HCT116 (cell line): ENCODE measurements at regions not wholly inside any gene's neighbourhood (a gene's known extent, or its start where the extent isn't known, plus 50 kb on each side); places are given as distances from the start of the nearest gene placed in this dataset.

Source experiments
- ATAC-seq: fragments of 200-7000 bp; cut with Tn5 transposase; 2 replicates; pipeline ENCODE4 v1.9.1; 2020; ENCODE audit warnings: mild to moderate bottlenecking, moderate library complexity
- BruUV-seq: library from RNA; stranded (reverse); fragments of 400-500 nt; replicated peaks from 2 replicates; lab custom pipeline; 2021; lab: Mats Ljungman, UMichigan
- CTCF ChIA-PET: fragments of 300-600 bp; sonication (Branson Sonifier 250); formaldehyde crosslinking; loops from one replicate; lab custom pipeline; 2021; ENCODE audit warnings: antibody characterized with exemption; lab: Charles Lee
- POLR2A ChIA-PET: fragments of 300-600, 350-600 bp; sonication (Branson Sonifier 250); formaldehyde crosslinking; loops from one replicate; lab custom pipeline; 2021; ENCODE audit warnings: antibody characterized with exemption; lab: Charles Lee
- RAD21 ChIA-PET, 2 experiments: fragments of 300-600 bp; sonication (Branson Sonifier 250); formaldehyde crosslinking; loops; one replicate each; lab custom pipeline; 2023; ENCODE audit warnings: low total read pairs in 2 of 2; ENCODE audit not compliant: uncharacterized antibody in 2 of 2, unreplicated experiment in 2 of 2, low non-redundant PET in 1 of 2; lab: Charles Lee
- DNase-seq: peaks from one replicate; pipeline ENCODE4 v3.0.0-alpha.2; 2010; ENCODE audit warnings: low read depth, low spot score
- H2AFZ ChIP-seq: fragments of 200-600 bp; shearing (Covaris generic), sonication (generic); 2 replicates; pipeline ENCODE4 v1.6.1; 2017; ENCODE audit warnings: low read depth, mixed run types, mixed read lengths, antibody characterized with exemption, low read length; ENCODE audit not compliant: poor library complexity, severe bottlenecking
- H3K27ac ChIP-seq: 2 replicates; pipeline ENCODE4 v1.5.1; 2012; ENCODE audit warnings: low read depth, low read length
- H3K27me3 ChIP-seq: fragments of 200-600 bp; sonication (generic); 2 replicates; pipeline ENCODE4 v1.6.1; 2016; ENCODE audit warnings: mixed run types, low read length, mixed read lengths; ENCODE audit not compliant: insufficient read depth
- H3K36me3 ChIP-seq, 2 experiments: fragments of 200-500 bp in 1 of 2; fragments of 200-600 bp in 1 of 2; sonication (Bioruptor generic) in 1 of 2; sonication (generic) in 1 of 2; 2 replicates each; pipeline versions ENCODE4 v1.5.1 to v1.6.1; 2014 to 2016; ENCODE audit warnings: low read length in 2 of 2, inconsistent platforms in 1 of 2, mixed read lengths in 1 of 2, mixed run types in 1 of 2; ENCODE audit not compliant: insufficient read depth in 2 of 2, control insufficient read depth in 1 of 2
- H3K4me1 ChIP-seq, 2 experiments: fragments of 200-600 bp in 1 of 2; sonication (generic) in 1 of 2; 2 replicates each; pipeline versions ENCODE4 v1.5.1 to v1.6.1; 2012 to 2017; ENCODE audit warnings: low read length in 2 of 2, inconsistent platforms in 1 of 2, mild to moderate bottlenecking in 1 of 2, mixed read lengths in 1 of 2, mixed run types in 1 of 2, moderate library complexity in 1 of 2; ENCODE audit not compliant: insufficient read depth in 2 of 2, control insufficient read depth in 1 of 2
- H3K4me2 ChIP-seq: fragments of 200-600 bp; sonication (generic); 2 replicates; pipeline ENCODE4 v1.6.1; 2017; ENCODE audit warnings: mixed run types, low read length, mixed read lengths
- H3K4me3 ChIP-seq, 2 experiments: fragments of 200-600 bp in 1 of 2; sonication (generic) in 1 of 2; replicated peaks in 1 of 2; 2 replicates each; pipeline ENCODE4 v1.5.1; 2011 to 2016; ENCODE audit warnings: low read length in 2 of 2, control low read depth in 1 of 2, low read depth in 1 of 2, mild to moderate bottlenecking in 1 of 2, mixed read lengths in 1 of 2, mixed run types in 1 of 2
- H3K79me2 ChIP-seq: fragments of 200-600 bp; sonication (generic); 2 replicates; pipeline ENCODE4 v1.6.1; 2017; ENCODE audit warnings: mild to moderate bottlenecking, mixed run types, low read length, moderate library complexity, mixed read lengths; ENCODE audit not compliant: insufficient read depth
- H3K9ac ChIP-seq: fragments of 200-600 bp; sonication (generic); 2 replicates; pipeline ENCODE4 v1.6.1; 2016; ENCODE audit warnings: low read length, mixed read lengths
- H3K9me2 ChIP-seq: fragments of 200-600 bp; sonication (generic), shearing (Covaris generic); 2 replicates; pipeline ENCODE4 v1.6.1; 2017; ENCODE audit warnings: mixed run types, mild to moderate bottlenecking, moderate library complexity; ENCODE audit not compliant: insufficient read depth
- H3K9me3 ChIP-seq, 2 experiments: fragments of 200-500 bp in 1 of 2; fragments of 200-600 bp in 1 of 2; sonication (Bioruptor generic) in 1 of 2; sonication (generic) in 1 of 2; 2 replicates each; pipeline ENCODE4 v1.6.1; 2014 to 2017; ENCODE audit warnings: low read length in 2 of 2, mixed read lengths in 2 of 2, inconsistent platforms in 1 of 2, low read depth in 1 of 2, mild to moderate bottlenecking in 1 of 2, mixed run types in 1 of 2, moderate library complexity in 1 of 2; ENCODE audit not compliant: control insufficient read depth in 1 of 2, insufficient read depth in 1 of 2
- H4K20me1 ChIP-seq: fragments of 200-600 bp; sonication (generic), shearing (Covaris generic); 2 replicates; pipeline ENCODE4 v1.6.1; 2017; ENCODE audit warnings: mixed run types, mild to moderate bottlenecking, moderate library complexity; ENCODE audit not compliant: insufficient read depth
- CBX3 ChIP-seq: IDR thresholded peaks from 2 replicates; pipeline ENCODE4 v1.6.1; 2012; ENCODE audit warnings: low read depth
- EGR1 ChIP-seq: IDR thresholded peaks from 2 replicates; pipeline ENCODE4 v1.6.1; 2012; ENCODE audit warnings: low read depth
- ELF1 ChIP-seq: IDR thresholded peaks from 2 replicates; pipeline ENCODE4 v1.6.1; 2012; ENCODE audit warnings: low read depth, borderline replicate concordance
- EZH2 ChIP-seq: fragments of 200-600 bp; sonication (generic); IDR thresholded peaks from 2 replicates; pipeline ENCODE4 v1.6.1; 2017; ENCODE audit warnings: antibody characterized with exemption, mixed run types
- EZH2phosphoT487 ChIP-seq: fragments of 200-600 bp; IDR thresholded peaks from 2 replicates; pipeline ENCODE4 v1.6.1; 2018; ENCODE audit warnings: antibody characterized with exemption, borderline replicate concordance
- FOSL1 ChIP-seq: IDR thresholded peaks from 2 replicates; pipeline ENCODE4 v1.6.1; 2012; ENCODE audit warnings: low read depth
- JUND ChIP-seq: IDR thresholded peaks from 2 replicates; pipeline ENCODE4 v1.6.1; 2012
- POLR2A ChIP-seq: IDR thresholded peaks from 2 replicates; pipeline ENCODE4 v1.7.0; 2011; ENCODE audit warnings: borderline replicate concordance; ENCODE audit not compliant: insufficient read depth, insufficient read length; ENCODE audit errors: extremely low read depth
- POLR2AphosphoS5 ChIP-seq: IDR thresholded peaks from 2 replicates; pipeline ENCODE4 v1.6.1; 2011; ENCODE audit warnings: mild to moderate bottlenecking, low read depth, low read length, moderate library complexity
- RAD21 ChIP-seq: IDR thresholded peaks from 2 replicates; pipeline ENCODE4 v1.6.1; 2012; ENCODE audit warnings: low read depth, mild to moderate bottlenecking
- SIN3A ChIP-seq: IDR thresholded peaks from 2 replicates; pipeline ENCODE4 v1.6.1; 2012; ENCODE audit warnings: low read depth
- SP1 ChIP-seq: IDR thresholded peaks from 2 replicates; pipeline ENCODE4 v1.6.1; 2012; ENCODE audit warnings: low read depth
- TCF7L2 ChIP-seq: IDR thresholded peaks from 2 replicates; pipeline ENCODE4 v1.7.0; 2011; ENCODE audit warnings: borderline replicate concordance, inconsistent platforms; ENCODE audit not compliant: insufficient read depth, insufficient read length; ENCODE audit errors: extremely low read depth
- ZFX ChIP-seq: fragments of 450-650 bp; IDR thresholded peaks from 2 replicates; pipeline ENCODE4 v1.6.1; 2017
- ZNF274 ChIP-seq: fragments of 200-500 bp; sonication (Bioruptor generic); IDR thresholded peaks from 2 replicates; pipeline ENCODE4 v1.6.1; 2014; ENCODE audit warnings: mild to moderate bottlenecking, low read depth, low read length, inconsistent platforms
- intact Hi-C: fragments of 100-400 bp; cut with micrococcal nuclease; formaldehyde crosslinking; loops from 2 replicates; pipeline ENCODE4 v1.10.0; 2022
- TF ChIP-seq, protein P1 (sequence below): IDR thresholded peaks from 2 replicates; pipeline ENCODE4 v1.6.1; 2011; ENCODE audit warnings: mild to moderate bottlenecking, low read length, moderate library complexity; ENCODE audit not compliant: insufficient replicate concordance; ENCODE audit errors: extremely low read depth
- TF ChIP-seq, protein P2 (sequence below), 3 experiments: fragments of 200-600 bp in 1 of 3; sonication (generic) in 1 of 3; IDR thresholded peaks in 2 of 3; conservative IDR thresholded peaks in 1 of 3; 2 replicates each; pipeline ENCODE4 v1.5.1; 2012 to 2017; ENCODE audit warnings: low read depth in 2 of 3, low read length in 2 of 3, antibody characterized with exemption in 1 of 3, borderline replicate concordance in 1 of 3, control low read depth in 1 of 3, mild to moderate bottlenecking in 1 of 3, mixed read lengths in 1 of 3, mixed run types in 1 of 3, moderate library complexity in 1 of 3; ENCODE audit not compliant: insufficient read depth in 1 of 3
- TF ChIP-seq, protein P3 (sequence below): IDR thresholded peaks from 2 replicates; pipeline ENCODE4 v1.6.1; 2012
- TF ChIP-seq, protein P4 (sequence below): IDR thresholded peaks from 2 replicates; pipeline ENCODE4 v1.6.1; 2012
- TF ChIP-seq, protein P5 (sequence below): IDR thresholded peaks from 2 replicates; pipeline ENCODE4 v1.6.1; 2012; ENCODE audit warnings: low read depth

DNA sequence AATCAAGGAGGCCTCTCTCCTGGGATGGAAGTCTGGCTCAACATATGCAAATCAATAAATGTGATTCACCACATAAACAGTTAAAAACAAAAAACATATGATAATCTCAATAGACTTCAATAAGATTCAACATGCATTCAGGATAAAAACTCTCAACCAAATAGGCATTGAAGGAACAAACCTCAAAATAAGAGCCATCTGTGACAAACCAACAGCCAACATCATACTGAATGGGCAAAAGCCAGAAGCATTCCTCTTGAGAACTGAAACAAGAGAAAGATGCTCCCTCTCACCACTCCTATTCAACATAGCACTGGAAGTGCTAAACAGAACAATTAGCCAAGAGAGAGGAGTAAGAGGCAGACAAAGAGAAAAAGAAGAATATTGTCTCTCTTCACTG is 54.0 kb upstream of the SEZ6L start:
- Histone ChIP-seq H3K27me3 (peaks cover 17% of the 10 kb centered on the region), H3K4me3 (no peak overlapping the region), H3K9ac (no peak overlapping the region), H3K9me3 (no peaks in the 10 kb centered on the region), H3K79me2 (no peaks in the 10 kb centered on the region), H3K36me3 (no peaks in the 10 kb centered on the region)
- no TSS peak for BruUV-seq
- TF ChIP-seq POLR2AphosphoS5: no peak
- TF ChIP-seq, protein P1, sequence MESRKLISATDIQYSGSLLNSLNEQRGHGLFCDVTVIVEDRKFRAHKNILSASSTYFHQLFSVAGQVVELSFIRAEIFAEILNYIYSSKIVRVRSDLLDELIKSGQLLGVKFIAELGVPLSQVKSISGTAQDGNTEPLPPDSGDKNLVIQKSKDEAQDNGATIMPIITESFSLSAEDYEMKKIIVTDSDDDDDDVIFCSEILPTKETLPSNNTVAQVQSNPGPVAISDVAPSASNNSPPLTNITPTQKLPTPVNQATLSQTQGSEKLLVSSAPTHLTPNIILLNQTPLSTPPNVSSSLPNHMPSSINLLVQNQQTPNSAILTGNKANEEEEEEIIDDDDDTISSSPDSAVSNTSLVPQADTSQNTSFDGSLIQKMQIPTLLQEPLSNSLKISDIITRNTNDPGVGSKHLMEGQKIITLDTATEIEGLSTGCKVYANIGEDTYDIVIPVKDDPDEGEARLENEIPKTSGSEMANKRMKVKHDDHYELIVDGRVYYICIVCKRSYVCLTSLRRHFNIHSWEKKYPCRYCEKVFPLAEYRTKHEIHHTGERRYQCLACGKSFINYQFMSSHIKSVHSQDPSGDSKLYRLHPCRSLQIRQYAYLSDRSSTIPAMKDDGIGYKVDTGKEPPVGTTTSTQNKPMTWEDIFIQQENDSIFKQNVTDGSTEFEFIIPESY: no peak
- no peak for TF ChIP-seq SIN3A
- no peak for TF ChIP-seq ZNF274
- TF ChIP-seq CBX3: no peak
- no peak for TF ChIP-seq TCF7L2
- TF ChIP-seq, protein P2, sequence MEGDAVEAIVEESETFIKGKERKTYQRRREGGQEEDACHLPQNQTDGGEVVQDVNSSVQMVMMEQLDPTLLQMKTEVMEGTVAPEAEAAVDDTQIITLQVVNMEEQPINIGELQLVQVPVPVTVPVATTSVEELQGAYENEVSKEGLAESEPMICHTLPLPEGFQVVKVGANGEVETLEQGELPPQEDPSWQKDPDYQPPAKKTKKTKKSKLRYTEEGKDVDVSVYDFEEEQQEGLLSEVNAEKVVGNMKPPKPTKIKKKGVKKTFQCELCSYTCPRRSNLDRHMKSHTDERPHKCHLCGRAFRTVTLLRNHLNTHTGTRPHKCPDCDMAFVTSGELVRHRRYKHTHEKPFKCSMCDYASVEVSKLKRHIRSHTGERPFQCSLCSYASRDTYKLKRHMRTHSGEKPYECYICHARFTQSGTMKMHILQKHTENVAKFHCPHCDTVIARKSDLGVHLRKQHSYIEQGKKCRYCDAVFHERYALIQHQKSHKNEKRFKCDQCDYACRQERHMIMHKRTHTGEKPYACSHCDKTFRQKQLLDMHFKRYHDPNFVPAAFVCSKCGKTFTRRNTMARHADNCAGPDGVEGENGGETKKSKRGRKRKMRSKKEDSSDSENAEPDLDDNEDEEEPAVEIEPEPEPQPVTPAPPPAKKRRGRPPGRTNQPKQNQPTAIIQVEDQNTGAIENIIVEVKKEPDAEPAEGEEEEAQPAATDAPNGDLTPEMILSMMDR (IDR thresholded peaks at IDR 0.05 in 2 of 3, conservative IDR thresholded peaks at IDR 0.05 in 1 of 3; ENCODE audit: borderline replicate concordance in 1 of 3, insufficient read depth in 1 of 3, low read depth in 2 of 3, low read length in 2 of 3): no peak
- TF ChIP-seq, protein P3, sequence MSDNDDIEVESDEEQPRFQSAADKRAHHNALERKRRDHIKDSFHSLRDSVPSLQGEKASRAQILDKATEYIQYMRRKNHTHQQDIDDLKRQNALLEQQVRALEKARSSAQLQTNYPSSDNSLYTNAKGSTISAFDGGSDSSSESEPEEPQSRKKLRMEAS: no peak
- no peak for TF ChIP-seq FOSL1
- TF ChIP-seq RAD21: no peak
- no peak for TF ChIP-seq ELF1
- no peak for TF ChIP-seq EGR1
- TF ChIP-seq, protein P4, sequence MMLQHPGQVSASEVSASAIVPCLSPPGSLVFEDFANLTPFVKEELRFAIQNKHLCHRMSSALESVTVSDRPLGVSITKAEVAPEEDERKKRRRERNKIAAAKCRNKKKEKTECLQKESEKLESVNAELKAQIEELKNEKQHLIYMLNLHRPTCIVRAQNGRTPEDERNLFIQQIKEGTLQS: no peak
- TF ChIP-seq ZFX: no peak
- TF ChIP-seq, protein P5, sequence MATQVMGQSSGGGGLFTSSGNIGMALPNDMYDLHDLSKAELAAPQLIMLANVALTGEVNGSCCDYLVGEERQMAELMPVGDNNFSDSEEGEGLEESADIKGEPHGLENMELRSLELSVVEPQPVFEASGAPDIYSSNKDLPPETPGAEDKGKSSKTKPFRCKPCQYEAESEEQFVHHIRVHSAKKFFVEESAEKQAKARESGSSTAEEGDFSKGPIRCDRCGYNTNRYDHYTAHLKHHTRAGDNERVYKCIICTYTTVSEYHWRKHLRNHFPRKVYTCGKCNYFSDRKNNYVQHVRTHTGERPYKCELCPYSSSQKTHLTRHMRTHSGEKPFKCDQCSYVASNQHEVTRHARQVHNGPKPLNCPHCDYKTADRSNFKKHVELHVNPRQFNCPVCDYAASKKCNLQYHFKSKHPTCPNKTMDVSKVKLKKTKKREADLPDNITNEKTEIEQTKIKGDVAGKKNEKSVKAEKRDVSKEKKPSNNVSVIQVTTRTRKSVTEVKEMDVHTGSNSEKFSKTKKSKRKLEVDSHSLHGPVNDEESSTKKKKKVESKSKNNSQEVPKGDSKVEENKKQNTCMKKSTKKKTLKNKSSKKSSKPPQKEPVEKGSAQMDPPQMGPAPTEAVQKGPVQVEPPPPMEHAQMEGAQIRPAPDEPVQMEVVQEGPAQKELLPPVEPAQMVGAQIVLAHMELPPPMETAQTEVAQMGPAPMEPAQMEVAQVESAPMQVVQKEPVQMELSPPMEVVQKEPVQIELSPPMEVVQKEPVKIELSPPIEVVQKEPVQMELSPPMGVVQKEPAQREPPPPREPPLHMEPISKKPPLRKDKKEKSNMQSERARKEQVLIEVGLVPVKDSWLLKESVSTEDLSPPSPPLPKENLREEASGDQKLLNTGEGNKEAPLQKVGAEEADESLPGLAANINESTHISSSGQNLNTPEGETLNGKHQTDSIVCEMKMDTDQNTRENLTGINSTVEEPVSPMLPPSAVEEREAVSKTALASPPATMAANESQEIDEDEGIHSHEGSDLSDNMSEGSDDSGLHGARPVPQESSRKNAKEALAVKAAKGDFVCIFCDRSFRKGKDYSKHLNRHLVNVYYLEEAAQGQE: no peak
- no peak for TF ChIP-seq EZH2
- no peak for TF ChIP-seq POLR2A
- TF ChIP-seq JUND: no peak
- TF ChIP-seq SP1: no peak
- TF ChIP-seq EZH2phosphoT487: no peak
- TF ChIP-seq, all 23 proteins: peak for 0
- no peaks in the 10 kb centered on the region for H3K4me1 ChIP-seq
- ATAC-seq: no peak
- ChIA-PET CTCF (no interaction called here), RAD21 (no interaction called here), POLR2A (no interaction called here)
- no peaks in the 10 kb centered on the region for H3K9me2 ChIP-seq
- no peak overlapping the region for H2AFZ ChIP-seq
- no peak for DNase-seq
- H3K4me2 ChIP-seq: no peak overlapping the region
- H3K27ac ChIP-seq: no peak overlapping the region
- H4K20me1 ChIP-seq: no peaks in the 10 kb centered on the region
- intact Hi-C loops: loop anchor here (10.0 kb wide), 1 partner anchor 60 kb away; no protein-coding TSS in a partner anchor
